D341Med (cell line): ENCODE measurements at regions not wholly inside any gene's neighbourhood (a gene's known extent, or its start where the extent isn't known, plus 50 kb on each side); places are given as distances from the start of the nearest gene placed in this dataset.

Experiments used
- DNase-seq: peaks from one replicate; pipeline ENCODE4 v3.0.0; 2012; ENCODE audit warnings: low spot score

DNA sequence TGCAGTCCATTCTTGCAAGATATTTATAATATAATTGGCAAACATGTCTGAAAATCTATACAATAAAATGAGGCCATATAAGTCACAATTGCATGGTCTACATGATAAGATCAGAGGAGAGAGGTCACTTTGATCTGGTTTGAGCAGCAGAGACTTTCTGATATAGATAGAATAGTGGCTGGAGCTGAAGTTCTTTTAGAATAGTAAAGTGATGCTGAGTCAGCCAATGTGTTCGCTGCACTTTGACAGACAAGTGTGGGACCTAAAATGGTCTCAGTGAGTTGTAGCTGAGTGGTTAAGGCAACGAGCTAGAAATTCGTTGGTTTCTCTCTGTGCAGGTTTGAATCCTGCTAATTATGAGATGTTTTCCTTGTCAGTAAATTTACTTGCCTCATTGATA, 257.0 kb upstream of the C11orf87 start:
- no peak for DNase-seq

GRCh38 chr11:109166441-109166840, 255.5 kb upstream of the C11orf87 start:
- DNase-seq: no peak

DNA sequence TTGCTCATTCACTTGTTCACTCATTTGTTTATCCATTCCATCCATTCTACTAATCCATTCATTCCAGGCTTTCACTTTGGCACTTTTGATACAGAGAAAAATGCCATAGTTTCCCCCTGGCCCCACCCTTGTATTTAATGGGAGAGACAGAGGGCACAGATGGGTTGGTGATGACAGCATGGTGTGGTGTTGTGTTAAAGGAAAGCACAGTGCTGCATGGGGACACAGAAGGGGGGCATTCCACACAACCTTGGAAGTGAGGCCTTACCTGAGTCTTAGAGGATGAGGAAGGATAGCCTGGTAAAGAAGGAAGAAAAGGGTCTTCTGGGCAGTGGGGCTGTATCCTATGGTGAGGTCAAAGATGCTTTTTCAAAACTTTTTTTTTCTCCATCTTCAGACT, 248.5 kb upstream of the C11orf87 start:
- no peak for DNase-seq

GRCh38 chr11:109184376-109184775, 237.6 kb upstream of the C11orf87 start:
- DNase-seq: no peak

DNA sequence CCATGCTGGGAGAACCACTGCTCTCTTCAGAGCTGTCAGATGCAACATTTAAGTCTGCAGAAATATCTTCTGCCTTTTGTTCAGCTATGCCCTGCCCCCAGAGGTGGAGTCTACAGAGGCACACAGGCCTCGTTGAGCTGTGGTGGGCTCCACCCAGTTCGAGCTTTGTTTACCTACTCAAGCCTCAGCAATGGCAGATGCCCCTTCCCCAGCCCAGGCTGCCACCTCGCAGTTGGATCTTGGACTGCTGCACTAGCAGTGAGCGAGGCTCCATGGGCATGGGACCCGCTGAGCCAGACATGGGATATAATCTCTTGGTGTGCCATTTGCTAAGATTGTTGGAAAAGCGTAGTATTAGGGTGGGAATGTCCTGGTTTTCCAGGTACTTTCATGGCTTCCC, 229.1 kb upstream of the C11orf87 start:
- DNase-seq: no peak

GRCh38 chr11:109193880-109194279, 228.1 kb upstream of the C11orf87 start:
- DNase-seq: no peak

- no peak for DNase-seq
Measured at GRCh38 chr11:109196016-109196415, 226.0 kb upstream of the C11orf87 start.

GRCh38 chr11:109197656-109198055, 224.3 kb upstream of the C11orf87 start:
- no peak for DNase-seq

DNA sequence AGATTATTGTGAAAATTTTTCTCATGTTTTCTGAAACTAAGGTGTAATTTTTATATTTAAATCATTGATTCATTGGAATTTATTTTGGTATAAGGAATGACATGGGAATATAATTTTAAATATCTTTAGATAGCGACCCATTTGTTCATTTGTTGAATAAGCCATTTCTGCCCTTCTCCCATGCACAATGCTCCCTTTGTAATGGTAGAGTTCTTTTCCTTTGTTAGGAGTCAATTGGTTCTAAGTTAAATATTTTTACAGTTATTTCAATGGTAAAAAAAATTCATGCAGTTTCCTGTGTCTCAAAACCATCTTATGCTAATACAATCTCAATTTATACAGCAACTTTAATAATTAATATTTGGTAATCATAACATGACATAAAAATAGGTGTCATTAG, 218.8 kb upstream of the C11orf87 start:
- DNase-seq: no peak

DNA sequence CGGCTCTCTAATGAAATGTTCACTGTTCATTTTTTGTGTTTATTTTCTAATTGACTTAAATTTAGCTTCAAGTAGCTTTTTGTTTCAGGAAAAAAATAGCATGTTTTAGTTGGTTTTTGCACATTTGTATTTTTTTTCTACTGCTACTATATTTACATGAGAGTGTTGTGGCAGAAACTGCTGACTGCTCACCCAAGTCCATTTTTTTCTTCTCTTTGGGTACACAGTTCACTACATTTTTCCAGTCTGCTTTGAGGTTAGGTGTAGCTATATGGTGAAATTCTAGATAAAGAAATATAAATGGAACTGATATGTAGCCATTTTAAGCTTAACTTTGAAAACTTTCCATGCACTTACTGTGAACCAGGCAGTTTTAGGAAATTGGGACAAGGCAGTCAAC, 216.7 kb upstream of the C11orf87 start:
- DNase-seq: no peak

DNA sequence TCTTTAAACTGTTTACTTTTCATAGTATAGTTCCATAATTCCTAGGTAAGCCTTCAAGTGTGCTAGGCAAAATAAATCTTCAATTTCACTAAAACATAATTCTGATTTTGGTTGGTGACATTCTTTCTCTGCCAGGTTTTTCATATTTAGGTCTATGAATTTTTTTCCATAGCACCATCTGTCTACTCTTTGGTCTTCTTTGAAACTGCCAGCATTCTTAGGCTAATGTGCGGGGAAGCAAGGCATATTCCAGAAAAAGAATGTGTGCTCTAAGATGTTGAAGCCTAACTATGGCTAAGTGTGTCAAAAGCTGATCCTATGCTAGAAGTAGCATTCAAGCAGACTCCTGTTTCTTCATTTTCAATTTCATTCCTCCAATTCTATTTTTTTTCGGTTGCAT, 213.9 kb upstream of the C11orf87 start:
- no peak for DNase-seq

- no peak for DNase-seq
Measured at GRCh38 chr11:109209572-109209971, 212.4 kb upstream of the C11orf87 start.

GRCh38 chr11:109221190-109221589, 200.8 kb upstream of the C11orf87 start:
- DNase-seq: no peak

- no peak for DNase-seq
Measured at GRCh38 chr11:109222761-109223160, 199.2 kb upstream of the C11orf87 start.

GRCh38 chr11:109223451-109223850, 198.5 kb upstream of the C11orf87 start:
- DNase-seq: no peak

GRCh38 chr11:109229682-109230081, 192.3 kb upstream of the C11orf87 start:
- no peak for DNase-seq

- no peak for DNase-seq
Measured at GRCh38 chr11:109236188-109236587, 185.8 kb upstream of the C11orf87 start.

DNA sequence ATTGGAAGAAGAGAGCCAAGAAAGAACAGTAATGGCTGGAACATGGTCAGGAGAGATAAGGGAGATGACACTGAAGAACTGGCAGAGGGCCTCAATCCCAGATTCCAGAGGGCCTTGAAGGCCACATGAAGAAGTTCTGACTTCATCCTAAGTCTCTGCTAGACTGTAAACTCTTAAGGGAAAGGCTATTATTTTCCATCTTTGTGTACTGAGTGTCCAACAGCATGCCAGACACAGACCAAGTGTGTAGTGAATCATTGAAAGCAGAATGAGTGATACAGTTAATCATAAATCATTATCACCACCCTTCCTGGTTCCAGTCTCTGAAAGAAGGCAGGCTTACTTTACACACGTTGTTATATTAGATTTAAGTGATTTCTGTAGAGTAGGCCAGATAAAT, 185.3 kb upstream of the C11orf87 start:
- DNase-seq: no peak

DNA sequence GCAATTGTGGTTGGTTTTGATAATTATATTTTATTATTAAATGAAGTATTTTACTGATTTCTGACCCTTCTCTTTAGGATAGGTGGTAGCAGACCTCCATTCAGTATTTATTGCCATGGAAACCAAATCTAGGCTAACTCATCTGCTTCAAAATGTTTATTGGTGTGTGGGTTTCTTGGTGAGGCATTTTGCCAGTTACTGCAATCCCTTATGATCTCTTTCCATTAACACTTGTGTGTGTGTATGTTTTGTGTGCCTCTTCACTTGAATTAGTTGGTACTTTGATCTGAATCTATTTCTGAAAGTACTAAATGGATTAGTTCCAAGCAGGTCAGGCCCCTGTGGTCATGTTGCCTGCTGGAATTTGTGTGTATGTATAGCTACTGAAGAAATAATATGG, 184.4 kb upstream of the C11orf87 start:
- no peak for DNase-seq

GRCh38 chr11:109241988-109242536, 179.9 kb upstream of the C11orf87 start:
- no peak for DNase-seq

DNA sequence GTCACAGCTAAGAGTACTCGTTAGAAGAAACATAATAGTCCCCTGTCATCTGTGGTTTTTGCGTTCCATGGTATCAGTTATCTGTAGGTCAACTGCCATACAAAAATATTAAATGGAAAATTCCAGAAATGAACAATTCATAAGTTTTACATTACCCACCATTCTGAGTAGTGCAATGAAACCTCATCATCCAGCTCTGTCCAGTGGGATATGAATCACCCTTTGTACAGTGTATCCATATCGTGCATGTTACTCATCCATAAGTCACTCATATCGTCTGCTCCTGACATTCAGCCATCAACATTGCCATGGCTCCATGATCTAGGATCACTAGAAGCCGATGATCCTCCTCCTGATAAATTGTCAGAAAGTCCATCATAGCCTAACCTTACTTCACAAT, 174.9 kb upstream of the C11orf87 start:
- no peak for DNase-seq

DNA sequence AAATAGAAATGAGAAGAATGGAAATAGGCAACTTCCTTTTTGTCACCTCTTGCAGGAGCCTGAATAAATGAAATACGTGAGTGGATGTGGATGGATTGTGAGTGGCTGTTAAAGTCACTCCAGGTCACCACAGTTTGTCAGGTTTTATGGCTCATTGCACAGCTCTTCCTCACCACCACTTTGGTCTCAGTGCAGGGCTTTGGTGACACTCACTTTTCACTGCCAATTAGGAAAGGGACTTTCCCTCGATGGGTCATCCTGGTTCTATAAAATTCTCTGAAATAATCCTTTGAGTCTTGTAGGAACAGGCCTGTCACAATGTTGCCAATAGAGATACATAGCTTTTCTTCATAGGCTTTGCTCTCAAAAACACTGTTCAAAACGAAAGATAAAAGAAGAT, 172.4 kb upstream of the C11orf87 start:
- no peak for DNase-seq

- DNase-seq: no peak
Measured at GRCh38 chr11:109251230-109251629, 170.8 kb upstream of the C11orf87 start.

GRCh38 chr11:109264128-109264527, 157.9 kb upstream of the C11orf87 start:
- no peak for DNase-seq
